ENCODE measurements at regions not wholly inside any gene's neighbourhood (a gene's known extent, or its start where the extent isn't known, plus 50 kb on each side); places are given as distances from the start of the nearest gene placed in this dataset.
"Not testable (repeated sequence)": the region's sequence is repeated elsewhere in the genome, so short reads cannot be mapped to it uniquely, and the experiment has no call there.

GRCh38 chr4:10388146-10388545 is 69.1 kb downstream of the ZNF518B start:
- intact Hi-C loops (cut with DNase I); H3K4me3 ChIP-seq; DNase-seq; H3K36me3 ChIP-seq; H3K9me3 ChIP-seq; H3K4me1 ChIP-seq; H3K27ac ChIP-seq; H3K27me3 ChIP-seq (ENCODE audit: low read depth); ATAC-seq: not testable (repeated sequence)

DNA sequence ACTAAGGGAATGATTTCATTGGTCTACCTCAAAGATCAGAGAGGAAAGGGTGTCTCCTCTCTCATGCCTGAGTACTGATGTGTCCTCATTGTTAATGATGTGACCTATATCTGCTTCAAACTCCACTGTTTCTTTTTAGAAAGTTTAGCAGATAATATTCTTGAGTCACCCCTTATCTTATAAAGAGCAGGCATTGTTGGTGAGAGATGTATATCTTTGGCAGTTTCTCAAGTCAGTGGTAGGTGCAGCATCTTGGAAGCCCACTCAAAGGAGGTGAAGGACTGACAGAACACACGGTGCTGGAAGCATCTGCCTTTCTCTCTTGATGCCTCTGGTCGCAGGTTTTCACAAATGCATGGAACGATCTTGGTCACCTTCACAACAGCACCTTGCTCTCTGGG is 71.2 kb downstream of the ZNF518B start:
- ATAC-seq, result no peak
- no peaks in the 10 kb centered on the region for H3K27me3 ChIP-seq (ENCODE audit: low read depth)

DNA sequence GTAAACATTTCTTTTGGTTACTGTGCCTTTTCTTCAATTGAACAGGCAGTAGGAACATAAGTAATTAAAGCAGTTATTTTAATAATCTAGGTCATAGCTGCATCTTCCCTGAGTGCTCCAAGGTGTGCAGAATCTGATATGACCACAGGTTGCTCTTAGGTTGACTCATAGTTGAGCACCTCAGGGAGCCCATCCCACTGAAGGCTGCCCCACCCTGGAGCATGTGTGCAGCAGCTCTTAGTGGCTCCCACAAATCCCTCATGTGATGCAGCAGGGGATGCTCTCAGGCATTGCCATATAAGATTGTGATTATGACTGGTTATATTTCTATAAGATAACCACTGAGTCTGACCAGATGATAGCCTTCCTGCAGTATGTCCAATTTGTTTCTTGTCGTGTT is 72.3 kb downstream of the ZNF518B start:
- TF ChIP-seq CTCF (IDR thresholded peaks at IDR 0.05), result no peak
- DNase-seq, result no peak
- intact Hi-C loops (cut with DNase I), result no loop called here
- no peaks in the 10 kb centered on the region for H3K9me3 ChIP-seq
- H3K27ac ChIP-seq, result no peak overlapping the region
- ATAC-seq, result no peak
- no peaks in the 10 kb centered on the region for H3K36me3 ChIP-seq
- H3K27me3 ChIP-seq (ENCODE audit: low read depth), result no peaks in the 10 kb centered on the region
- H3K4me3 ChIP-seq, result no peak overlapping the region
- H3K4me1 ChIP-seq, result no peaks in the 10 kb centered on the region

More for the DNA sequence above, 71.2 kb downstream of the ZNF518B start:
- H3K4me1 ChIP-seq, result no peaks in the 10 kb centered on the region
- DNase-seq, result no peak
- no peaks in the 10 kb centered on the region for H3K36me3 ChIP-seq
- H3K9me3 ChIP-seq, result no peaks in the 10 kb centered on the region
- no peak overlapping the region for H3K4me3 ChIP-seq
- TF ChIP-seq CTCF (IDR thresholded peaks at IDR 0.05), result no peak
- no peak overlapping the region for H3K27ac ChIP-seq
- intact Hi-C loops (cut with DNase I), result no loop called here

- DNase-seq (no peak), ATAC-seq (no peak)
- Histone ChIP-seq H3K36me3 (no peaks in the 10 kb centered on the region), H3K9me3 (no peaks in the 10 kb centered on the region), H3K4me3 (no peak overlapping the region), H3K27ac (no peak overlapping the region), H3K27me3 (ENCODE audit: low read depth) (no peaks in the 10 kb centered on the region), H3K4me1 (no peaks in the 10 kb centered on the region)
- no peak for TF ChIP-seq CTCF (IDR thresholded peaks at IDR 0.05)
- intact Hi-C loops (cut with DNase I), result no loop called here
These were observed 73.8 kb downstream of the ZNF518B start for GRCh38 chr4:10383417-10383816.

DNA sequence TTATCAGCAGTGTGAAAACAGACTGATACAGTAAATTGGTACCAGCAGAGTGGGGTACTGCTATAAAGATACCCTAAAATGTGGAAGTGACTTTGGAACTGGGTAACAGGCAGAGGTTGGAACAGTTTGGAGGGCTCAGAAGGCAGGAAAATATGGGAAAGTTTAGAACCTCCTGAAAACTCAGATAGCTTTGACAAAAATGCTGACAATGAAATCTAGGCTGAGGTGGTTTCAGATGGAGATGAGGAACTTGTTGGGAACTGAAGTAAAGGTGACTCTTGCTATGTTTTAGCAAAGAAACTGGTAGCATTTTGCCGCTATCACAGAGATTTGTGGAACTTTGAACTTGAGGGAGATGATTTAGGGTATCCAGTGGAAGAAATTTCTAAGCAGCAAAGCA is 75.1 kb downstream of the ZNF518B start:
- H3K27me3 ChIP-seq (ENCODE audit: low read depth); H3K4me1 ChIP-seq; H3K36me3 ChIP-seq; DNase-seq; H3K4me3 ChIP-seq; intact Hi-C loops (cut with DNase I); H3K27ac ChIP-seq; ATAC-seq; H3K9me3 ChIP-seq: not testable (repeated sequence)

DNA sequence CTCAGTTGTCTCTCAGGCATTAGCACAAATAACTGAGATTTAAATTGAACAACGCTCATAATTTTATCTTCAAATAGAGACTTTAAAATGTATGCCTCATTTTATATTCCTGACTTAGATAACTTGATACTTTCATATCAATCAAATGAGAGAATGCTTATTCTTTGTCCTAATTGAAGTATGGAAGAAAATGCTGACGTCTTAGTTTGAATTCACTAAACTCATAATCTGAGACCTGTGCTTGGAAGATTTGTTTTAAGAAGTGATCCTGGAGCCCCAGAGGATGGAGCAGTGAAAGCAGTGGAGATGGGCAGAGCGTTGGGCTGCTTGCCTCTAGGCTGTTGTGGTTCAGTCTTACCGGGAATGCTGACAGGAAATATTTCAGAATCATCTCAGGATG is 76.1 kb downstream of the ZNF518B start:
- DNase-seq, result no peak
- H3K27ac ChIP-seq, result no peak overlapping the region
- intact Hi-C loops (cut with DNase I), result no loop called here
- H3K27me3 ChIP-seq (ENCODE audit: low read depth), result no peaks in the 10 kb centered on the region
- no peak for ATAC-seq
- H3K36me3 ChIP-seq, result no peaks in the 10 kb centered on the region
- no peak overlapping the region for H3K4me3 ChIP-seq
- H3K9me3 ChIP-seq, result no peaks in the 10 kb centered on the region
- no peaks in the 10 kb centered on the region for H3K4me1 ChIP-seq
- no peak for TF ChIP-seq CTCF (IDR thresholded peaks at IDR 0.05)

GRCh38 chr4:10380735-10381134 is 76.5 kb downstream of the ZNF518B start:
- H3K4me3 ChIP-seq, result no peak overlapping the region
- no peak for TF ChIP-seq CTCF (IDR thresholded peaks at IDR 0.05)
- no peaks in the 10 kb centered on the region for H3K27me3 ChIP-seq (ENCODE audit: low read depth)
- DNase-seq (no peak), ATAC-seq (no peak)
- no peaks in the 10 kb centered on the region for H3K4me1 ChIP-seq
- no peak overlapping the region for H3K27ac ChIP-seq
- no peaks in the 10 kb centered on the region for H3K36me3 ChIP-seq
- intact Hi-C loops (cut with DNase I), result no loop called here
- H3K9me3 ChIP-seq, result no peaks in the 10 kb centered on the region

Measured in lower lobe of right lung (tissue), 2 donors.